Mesothelial cell of epicardium (in vitro differentiated cells): ENCODE measurements at regions not wholly inside any gene's neighbourhood (a gene's known extent, or its start where the extent isn't known, plus 50 kb on each side); places are given as distances from the start of the nearest gene placed in this dataset.
"Not testable (repeated sequence)": the region's sequence is repeated elsewhere in the genome, so short reads cannot be mapped to it uniquely, and the experiment has no call there.

Source experiments
- DNase-seq, 2 experiments: peaks; one replicate each; pipeline ENCODE4 v3.0.0; 2021; ENCODE audit warnings: low spot score in 2 of 2; ENCODE audit not compliant: unreplicated experiment in 2 of 2
- H3K27ac Mint-ChIP-seq: 2 replicates; pipeline ENCODE4 v1.8.0; 2021; ENCODE audit warnings: mixed read lengths
- H3K27me3 Mint-ChIP-seq: 2 replicates; pipeline ENCODE4 v1.8.0; 2021; ENCODE audit warnings: low read depth, mixed read lengths
- H3K36me3 Mint-ChIP-seq: 2 replicates; pipeline ENCODE4 v1.8.0; 2021; ENCODE audit warnings: mixed read lengths
- H3K4me1 Mint-ChIP-seq: 2 replicates; pipeline ENCODE4 v1.8.0; 2021; ENCODE audit warnings: mixed read lengths
- H3K4me3 Mint-ChIP-seq: 2 replicates; pipeline ENCODE4 v1.8.0; 2021; ENCODE audit warnings: mild to moderate bottlenecking, moderate library complexity, mixed read lengths
- H3K9me3 Mint-ChIP-seq: 2 replicates; pipeline ENCODE4 v1.8.0; 2021; ENCODE audit warnings: mixed read lengths
- TF ChIP-seq, protein P1 (sequence below): fragments of 200-600 bp; sonication (generic); IDR thresholded peaks from one replicate; pipeline ENCODE4 v1.5.0; 2021; ENCODE audit warnings: antibody characterized with exemption; ENCODE audit not compliant: unreplicated experiment

- H3K36me3 Mint-ChIP-seq, result no peaks in the 10 kb centered on the region
- H3K27ac Mint-ChIP-seq, result no peak overlapping the region
- peaks cover 3% of the 10 kb centered on the region for H3K9me3 Mint-ChIP-seq
- no peak overlapping the region for H3K4me3 Mint-ChIP-seq
- H3K4me1 Mint-ChIP-seq, result no peaks in the 10 kb centered on the region
- no peaks in the 10 kb centered on the region for H3K27me3 Mint-ChIP-seq
- TF ChIP-seq, protein P1, sequence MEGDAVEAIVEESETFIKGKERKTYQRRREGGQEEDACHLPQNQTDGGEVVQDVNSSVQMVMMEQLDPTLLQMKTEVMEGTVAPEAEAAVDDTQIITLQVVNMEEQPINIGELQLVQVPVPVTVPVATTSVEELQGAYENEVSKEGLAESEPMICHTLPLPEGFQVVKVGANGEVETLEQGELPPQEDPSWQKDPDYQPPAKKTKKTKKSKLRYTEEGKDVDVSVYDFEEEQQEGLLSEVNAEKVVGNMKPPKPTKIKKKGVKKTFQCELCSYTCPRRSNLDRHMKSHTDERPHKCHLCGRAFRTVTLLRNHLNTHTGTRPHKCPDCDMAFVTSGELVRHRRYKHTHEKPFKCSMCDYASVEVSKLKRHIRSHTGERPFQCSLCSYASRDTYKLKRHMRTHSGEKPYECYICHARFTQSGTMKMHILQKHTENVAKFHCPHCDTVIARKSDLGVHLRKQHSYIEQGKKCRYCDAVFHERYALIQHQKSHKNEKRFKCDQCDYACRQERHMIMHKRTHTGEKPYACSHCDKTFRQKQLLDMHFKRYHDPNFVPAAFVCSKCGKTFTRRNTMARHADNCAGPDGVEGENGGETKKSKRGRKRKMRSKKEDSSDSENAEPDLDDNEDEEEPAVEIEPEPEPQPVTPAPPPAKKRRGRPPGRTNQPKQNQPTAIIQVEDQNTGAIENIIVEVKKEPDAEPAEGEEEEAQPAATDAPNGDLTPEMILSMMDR, result no peak
- no peak for DNase-seq
Measured at GRCh38 chr7:91492773-91493172, 228.5 kb downstream of the FZD1 start.

DNA sequence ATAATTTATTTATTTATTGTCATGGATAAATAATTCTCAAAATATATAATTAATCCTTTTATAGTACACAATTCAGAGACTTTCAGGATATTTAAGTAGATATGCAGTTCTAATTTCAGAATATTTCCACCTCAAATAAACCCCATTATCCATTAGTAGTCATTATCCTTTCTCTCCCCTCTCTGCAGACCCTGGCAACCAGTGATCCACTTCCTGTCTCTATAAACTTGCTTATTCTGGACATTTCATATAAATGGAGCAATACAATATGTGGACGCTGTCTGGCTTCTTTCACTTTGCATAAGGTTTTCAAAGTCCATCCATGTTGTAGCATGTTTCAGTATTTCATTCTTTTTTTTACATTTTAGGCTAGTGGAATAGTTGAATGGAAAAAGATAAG, 230.2 kb downstream of the FZD1 start:
- no peaks in the 10 kb centered on the region for H3K4me1 Mint-ChIP-seq
- H3K27ac Mint-ChIP-seq, result no peak overlapping the region
- no peak for DNase-seq
- TF ChIP-seq, protein P1, result no peak
- no peaks in the 10 kb centered on the region for H3K27me3 Mint-ChIP-seq
- H3K36me3 Mint-ChIP-seq, result no peaks in the 10 kb centered on the region
- H3K4me3 Mint-ChIP-seq, result no peak overlapping the region
- peaks cover 19% of the 10 kb centered on the region for H3K9me3 Mint-ChIP-seq

- no peak for DNase-seq
- no peak overlapping the region for H3K4me3 Mint-ChIP-seq
Measured at GRCh38 chr7:91496251-91496820, 232.1 kb downstream of the FZD1 start.

GRCh38 chr7:91497277-91497676, 233.0 kb downstream of the FZD1 start:
- not testable (repeated sequence) for H3K4me1 Mint-ChIP-seq, H3K27ac Mint-ChIP-seq, H3K4me3 Mint-ChIP-seq, H3K27me3 Mint-ChIP-seq, H3K36me3 Mint-ChIP-seq, DNase-seq
- H3K9me3 Mint-ChIP-seq, result peaks cover 41% of the 10 kb centered on the region

More at GRCh38 chr7:91496251-91496820, 232.1 kb downstream of the FZD1 start:
- H3K36me3 Mint-ChIP-seq, result no peaks in the 10 kb centered on the region
- TF ChIP-seq, protein P1, result no peak
- no peaks in the 10 kb centered on the region for H3K27me3 Mint-ChIP-seq
- peaks cover 35% of the 10 kb centered on the region for H3K9me3 Mint-ChIP-seq
- H3K27ac Mint-ChIP-seq, result no peak overlapping the region
- H3K4me1 Mint-ChIP-seq, result no peaks in the 10 kb centered on the region

GRCh38 chr7:91503934-91504555, 239.8 kb downstream of the FZD1 start:
- DNase-seq, result no peak
- Mint-ChIP-seq H3K4me3 (no peak overlapping the region), H3K27me3 (no peaks in the 10 kb centered on the region), H3K4me1 (no peaks in the 10 kb centered on the region), H3K27ac (no peak overlapping the region), H3K36me3 (no peaks in the 10 kb centered on the region), H3K9me3 (peaks cover 32% of the 10 kb centered on the region)
- TF ChIP-seq, protein P1, result no peak

- no peak overlapping the region for H3K4me3 Mint-ChIP-seq
- no peaks in the 10 kb centered on the region for H3K4me1 Mint-ChIP-seq
- H3K27me3 Mint-ChIP-seq, result no peaks in the 10 kb centered on the region
- peaks cover 24% of the 10 kb centered on the region for H3K9me3 Mint-ChIP-seq
- TF ChIP-seq, protein P1, result no peak
- no peaks in the 10 kb centered on the region for H3K36me3 Mint-ChIP-seq
- no peak for DNase-seq
- H3K27ac Mint-ChIP-seq, result no peak overlapping the region
Measured at GRCh38 chr7:91504919-91505318, 240.7 kb downstream of the FZD1 start.

DNA sequence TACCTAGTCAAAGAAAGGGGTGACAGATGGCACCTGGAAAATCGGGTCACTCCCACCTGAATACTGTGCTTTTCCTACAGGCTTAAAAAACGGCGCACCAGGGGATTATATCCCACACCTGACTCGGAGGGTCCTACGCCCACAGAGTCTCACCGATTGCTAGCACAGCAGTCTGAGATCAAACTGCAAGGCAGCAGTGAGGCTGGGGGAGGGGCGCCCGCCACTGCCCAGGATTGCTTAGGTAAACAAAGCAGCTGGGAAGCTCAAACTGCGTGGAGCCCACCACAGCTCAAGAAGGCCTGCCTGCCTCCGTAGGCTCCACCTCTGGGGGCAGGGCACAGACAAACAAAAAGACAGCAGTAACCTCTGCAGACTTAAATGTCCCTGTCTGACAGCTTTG, 242.7 kb downstream of the FZD1 start:
- DNase-seq, H3K4me1 Mint-ChIP-seq, H3K9me3 Mint-ChIP-seq: not testable (repeated sequence)

DNA sequence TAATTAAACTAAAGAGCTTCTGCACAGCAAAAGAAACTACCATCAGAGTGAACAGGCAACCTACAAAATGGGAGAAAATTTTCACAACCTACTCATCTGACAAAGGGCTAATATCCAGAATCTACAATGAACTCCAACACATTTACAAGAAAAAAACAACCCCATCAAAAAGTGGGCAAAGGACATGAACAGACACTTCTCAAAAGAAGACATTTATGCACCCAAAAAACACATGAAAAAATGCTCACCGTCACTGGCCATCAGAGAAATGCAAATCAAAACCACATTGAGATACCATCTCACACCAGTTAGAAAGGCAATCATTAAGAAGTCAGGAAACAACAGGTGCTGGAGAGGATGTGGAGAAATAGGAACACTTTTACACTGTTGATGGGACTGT, 247.6 kb downstream of the FZD1 start:
- not testable (repeated sequence) for H3K27me3 Mint-ChIP-seq, DNase-seq, H3K36me3 Mint-ChIP-seq, H3K4me3 Mint-ChIP-seq, H3K4me1 Mint-ChIP-seq, H3K9me3 Mint-ChIP-seq, H3K27ac Mint-ChIP-seq

More for the DNA sequence above, 242.7 kb downstream of the FZD1 start:
- H3K4me3 Mint-ChIP-seq, H3K27me3 Mint-ChIP-seq, H3K36me3 Mint-ChIP-seq, H3K27ac Mint-ChIP-seq: not testable (repeated sequence)
